CD4-positive, alpha-beta T cell (primary cell): ENCODE measurements at regions not wholly inside any gene's neighbourhood (a gene's known extent, or its start where the extent isn't known, plus 50 kb on each side); places are given as distances from the start of the nearest gene placed in this dataset.

Source experiments
- ATAC-seq: fragments of 200-7000 bp; cut with Tn5 transposase; one replicate; pipeline ENCODE4 v1.10.0; 2022; ENCODE audit warnings: mild to moderate bottlenecking; ENCODE audit not compliant: poor library complexity
- CTCF ChIA-PET: fragments of 350-600 bp; sonication (Branson Sonifier 250); formaldehyde crosslinking; loops from one replicate; lab custom pipeline; 2021; ENCODE audit warnings: antibody characterized with exemption, inconsistent platforms; lab: Charles Lee
- POLR2A ChIA-PET: fragments of 350-600 bp; sonication (Branson Sonifier 250); formaldehyde crosslinking; loops from one replicate; lab custom pipeline; 2021; ENCODE audit warnings: antibody characterized with exemption, inconsistent platforms; lab: Charles Lee
- DNase-seq, 14 experiments: peaks; one replicate each; pipeline ENCODE4 v3.0.0-alpha.2; 2013 to 2020; ENCODE audit warnings: mixed read lengths in 2 of 14
- H3K27ac ChIP-seq, 2 donors: one replicate each; pipeline versions ENCODE4 v1.5.1 to v1.7.0; 2013; ENCODE audit warnings: low read length in 2 of 2, low read depth in 1 of 2, mild to moderate bottlenecking in 1 of 2
- H3K27me3 ChIP-seq, 2 experiments: 1 replicate in 1 of 2; 2 replicates in 1 of 2; pipeline versions ENCODE4 v1.6.1 to v1.7.0; 2013; ENCODE audit warnings: low read length in 2 of 2, control low read depth in 1 of 2, mild to moderate bottlenecking in 1 of 2, moderate library complexity in 1 of 2; ENCODE audit not compliant: insufficient read depth in 2 of 2, control insufficient read depth in 1 of 2
- H3K36me3 ChIP-seq: one replicate; pipeline ENCODE4 v1.6.1; 2013; ENCODE audit warnings: low read length, control low read depth; ENCODE audit not compliant: insufficient read depth
- H3K4me1 ChIP-seq: one replicate; pipeline ENCODE4 v1.6.1; 2013; ENCODE audit warnings: low read length, control low read depth; ENCODE audit not compliant: insufficient read depth
- H3K4me3 ChIP-seq: one replicate; pipeline ENCODE4 v1.5.1; 2013; ENCODE audit warnings: mild to moderate bottlenecking, low read length, moderate library complexity
- H3K9me3 ChIP-seq, 2 experiments: 1 replicate in 1 of 2; 2 replicates in 1 of 2; pipeline versions ENCODE4 v1.6.1 to v1.7.0; 2013; ENCODE audit warnings: low read length in 2 of 2, mild to moderate bottlenecking in 2 of 2, control low read depth in 1 of 2, moderate library complexity in 1 of 2; ENCODE audit not compliant: control insufficient read depth in 1 of 2, insufficient read depth in 1 of 2
- H3K27ac Mint-ChIP-seq: one replicate; pipeline ENCODE4 v1.8.0; 2020; ENCODE audit warnings: mixed read lengths
- H3K27me3 Mint-ChIP-seq: one replicate; pipeline ENCODE4 v1.8.0; 2021; ENCODE audit warnings: mixed read lengths
- H3K36me3 Mint-ChIP-seq: one replicate; pipeline ENCODE4 v1.8.0; 2021; ENCODE audit warnings: low read depth, mixed read lengths
- H3K4me1 Mint-ChIP-seq: one replicate; pipeline ENCODE4 v1.8.0; 2021; ENCODE audit warnings: low read depth, mixed read lengths
- H3K4me3 Mint-ChIP-seq: one replicate; pipeline ENCODE4 v1.8.0; 2020; ENCODE audit warnings: mild to moderate bottlenecking, mixed read lengths
- H3K9me3 Mint-ChIP-seq: one replicate; pipeline ENCODE4 v1.8.0; 2020; ENCODE audit warnings: mixed read lengths
- CTCF ChIP-seq: fragments of 200-600 bp; IDR thresholded peaks from one replicate; pipeline ENCODE4 v1.8.0; 2022; ENCODE audit warnings: antibody characterized with exemption, mild to moderate bottlenecking
- intact Hi-C, 2 experiments: fragments of 100-400 bp; cut with DNase I in 1 of 2; cut with micrococcal nuclease in 1 of 2; formaldehyde crosslinking; loops; one replicate each; pipeline versions ENCODE4 v1.15.1 to v1.9.0; 2023 to 2025; cut with DNase I, micrococcal nuclease

DNA sequence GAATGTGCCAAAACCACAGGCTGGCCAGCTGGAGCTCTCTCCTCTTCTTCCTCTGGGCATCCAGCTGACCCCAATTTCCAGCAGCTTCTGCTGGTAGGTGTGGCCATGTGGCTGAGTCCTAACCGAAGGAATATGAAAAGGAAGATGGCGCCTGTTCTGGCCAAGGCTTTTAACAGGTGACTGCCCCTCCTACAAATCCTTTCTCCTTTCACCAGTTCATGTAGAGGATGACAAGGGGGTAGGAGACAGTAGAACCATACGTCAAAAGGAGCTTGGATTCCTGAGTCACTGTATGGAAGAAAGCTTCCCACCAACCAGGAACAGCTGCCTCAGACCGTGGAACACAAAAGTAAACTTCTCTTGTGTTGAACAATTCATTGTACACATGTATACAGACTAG lies 316.7 kb upstream of the IGF1R start:
- Mint-ChIP-seq H3K4me3 (no peak overlapping the region), H3K27ac (no peak overlapping the region), H3K27me3 (peaks cover 26% of the 10 kb centered on the region), H3K4me1 (no peaks in the 10 kb centered on the region), H3K36me3 (no peaks in the 10 kb centered on the region), H3K9me3 (peaks cover 2% of the 10 kb centered on the region)
- TF ChIP-seq CTCF, result no peak
- H3K27ac ChIP-seq, result no peak overlapping the region
- intact Hi-C loops, result no loop called here
- no peak overlapping the region for H3K4me3 ChIP-seq
- no peak for ATAC-seq
- no peak for DNase-seq
- H3K27me3 ChIP-seq, result peaks cover 5 to 8% of the 10 kb centered on the region in 2 experiments
- POLR2A ChIA-PET, result no interaction called here
- H3K9me3 ChIP-seq, result peaks cover 0 to 3% of the 10 kb centered on the region in 2 experiments
- CTCF ChIA-PET, result no interaction called here
- no peaks in the 10 kb centered on the region for H3K36me3 ChIP-seq
- no peaks in the 10 kb centered on the region for H3K4me1 ChIP-seq

- ATAC-seq (no peak), DNase-seq (no peak)
- H3K4me3 ChIP-seq, result no peak overlapping the region
- Mint-ChIP-seq H3K27me3 (peaks cover 31% of the 10 kb centered on the region), H3K9me3 (peaks cover 2% of the 10 kb centered on the region), H3K36me3 (no peaks in the 10 kb centered on the region), H3K4me1 (no peaks in the 10 kb centered on the region), H3K4me3 (no peak overlapping the region), H3K27ac (no peak overlapping the region)
- H3K27me3 ChIP-seq, result peaks cover 5 to 8% of the 10 kb centered on the region in 2 experiments
- ChIA-PET CTCF (no interaction called here), POLR2A (no interaction called here)
- peaks cover 0 to 3% of the 10 kb centered on the region in 2 experiments for H3K9me3 ChIP-seq
- H3K27ac ChIP-seq, result no peak overlapping the region
- TF ChIP-seq CTCF, result no peak
- no peaks in the 10 kb centered on the region for H3K36me3 ChIP-seq
- no peaks in the 10 kb centered on the region for H3K4me1 ChIP-seq
- intact Hi-C loops, result no loop called here
Observed at GRCh38 chr15:98333251-98333650, 315.1 kb upstream of the IGF1R start.

- no peaks in the 10 kb centered on the region for H3K4me1 ChIP-seq
- peaks cover 0 to 4% of the 10 kb centered on the region in 2 experiments for H3K27me3 ChIP-seq
- CTCF ChIA-PET, result no interaction called here
- ATAC-seq (no peak), DNase-seq (no peak)
- no peak overlapping the region for H3K27ac ChIP-seq
- Mint-ChIP-seq H3K36me3 (no peaks in the 10 kb centered on the region), H3K27ac (no peak overlapping the region), H3K4me3 (no peak overlapping the region), H3K4me1 (no peaks in the 10 kb centered on the region), H3K9me3 (no peaks in the 10 kb centered on the region), H3K27me3 (peaks cover 13% of the 10 kb centered on the region)
- POLR2A ChIA-PET, result no interaction called here
- peaks cover 0 to 8% of the 10 kb centered on the region in 2 experiments for H3K9me3 ChIP-seq
- H3K36me3 ChIP-seq, result no peaks in the 10 kb centered on the region
- no peak overlapping the region for H3K4me3 ChIP-seq
- TF ChIP-seq CTCF, result no peak
- intact Hi-C loops, result no loop called here
Observed at GRCh38 chr15:98342911-98343310, 305.4 kb upstream of the IGF1R start.
